Hematopoietic multipotent progenitor cell (in vitro differentiated cells): ENCODE measurements at regions not wholly inside any gene's neighbourhood (a gene's known extent, or its start where the extent isn't known, plus 50 kb on each side); places are given as distances from the start of the nearest gene placed in this dataset.
"Not testable (repeated sequence)": the region's sequence is repeated elsewhere in the genome, so short reads cannot be mapped to it uniquely, and the experiment has no call there.

Source experiments
- DNase-seq, 3 donors: peaks; one replicate each; pipeline ENCODE4 v3.0.0-alpha.2; 2011 to 2015; ENCODE audit warnings: low read depth in 2 of 3, low spot score in 2 of 3

GRCh38 chr7:3134745-3135144 is 91.1 kb upstream of the CARD11 start:
- DNase-seq = peak in 2 of 3 donors; percentile 25 to 38

- no peak for DNase-seq
Measured at GRCh38 chr7:3135626-3136025, 92.0 kb upstream of the CARD11 start.

GRCh38 chr7:3138206-3138605 is 94.5 kb upstream of the CARD11 start:
- no peak for DNase-seq

GRCh38 chr7:3138997-3139396 is 95.3 kb upstream of the CARD11 start:
- peak in 2 of 3 donors; percentile 40 to 50 for DNase-seq

GRCh38 chr7:3140834-3141233 is 97.2 kb upstream of the CARD11 start:
- no peak for DNase-seq

GRCh38 chr7:3141326-3141725 is 97.7 kb upstream of the CARD11 start:
- DNase-seq = no peak

- DNase-seq = no peak
Measured at GRCh38 chr7:3143869-3144775, 100.5 kb upstream of the CARD11 start.

GRCh38 chr7:3144776-3145125 is 101.1 kb upstream of the CARD11 start:
- not testable (repeated sequence) for DNase-seq

- peak in 2 of 3 donors; percentile 65 to 76 for DNase-seq
Measured at GRCh38 chr7:3146571-3147226, 103.0 kb upstream of the CARD11 start.

- not testable (repeated sequence) for DNase-seq
Measured at GRCh38 chr7:3148471-3148870, 104.8 kb upstream of the CARD11 start.

GRCh38 chr7:3149231-3149995 is 105.7 kb upstream of the CARD11 start:
- DNase-seq = no peak

GRCh38 chr7:3150027-3150426 is 106.4 kb upstream of the CARD11 start:
- DNase-seq = peak in 2 of 3 donors; percentile 77 to 89

GRCh38 chr7:3151784-3152183 is 108.1 kb upstream of the CARD11 start:
- no peak for DNase-seq

GRCh38 chr7:3152714-3153113 is 109.0 kb upstream of the CARD11 start:
- DNase-seq = no peak

- DNase-seq = no peak
Measured at GRCh38 chr7:3153118-3153517, 109.5 kb upstream of the CARD11 start.

GRCh38 chr7:3154317-3154716 is 110.7 kb upstream of the CARD11 start:
- no peak for DNase-seq

- peak; percentile 53 to 83 (median 57) for DNase-seq
Measured at GRCh38 chr7:3154881-3155494, 111.3 kb upstream of the CARD11 start.

- no peak for DNase-seq
Measured at GRCh38 chr7:3156508-3156907, 112.8 kb upstream of the CARD11 start.

- peak in 1 of 3 donors; percentile 9 for DNase-seq
Measured at GRCh38 chr7:3157566-3158287, 114.1 kb upstream of the CARD11 start.

GRCh38 chr7:3158341-3158760 is 114.7 kb upstream of the CARD11 start:
- DNase-seq = no peak
